Immature natural killer cell (primary cell): ENCODE measurements at regions not wholly inside any gene's neighbourhood (a gene's known extent, or its start where the extent isn't known, plus 50 kb on each side); places are given as distances from the start of the nearest gene placed in this dataset.

Source experiments
- DNase-seq, 3 donors: peaks; one replicate each; pipeline ENCODE4 v3.0.0; 2022; ENCODE audit warnings: mixed read lengths in 1 of 3
- H3K27ac Mint-ChIP-seq, 6 donors: one replicate each; pipeline ENCODE4 v1.8.0; 2020; ENCODE audit warnings: mixed read lengths in 6 of 6, mild to moderate bottlenecking in 5 of 6, inconsistent platforms in 4 of 6, moderate library complexity in 3 of 6
- H3K27me3 Mint-ChIP-seq, 3 donors: one replicate each; pipeline ENCODE4 v1.8.0; 2020 to 2021; ENCODE audit warnings: low read depth in 3 of 3, mild to moderate bottlenecking in 3 of 3, mixed read lengths in 3 of 3, moderate library complexity in 3 of 3, inconsistent platforms in 1 of 3
- H3K36me3 Mint-ChIP-seq, 3 donors: one replicate each; pipeline ENCODE4 v1.8.0; 2020; ENCODE audit warnings: mixed read lengths in 3 of 3, inconsistent platforms in 2 of 3, mild to moderate bottlenecking in 2 of 3
- H3K4me1 Mint-ChIP-seq, 2 donors: one replicate each; pipeline ENCODE4 v1.8.0; 2020; ENCODE audit warnings: inconsistent platforms in 2 of 2, mild to moderate bottlenecking in 2 of 2, mixed read lengths in 2 of 2, moderate library complexity in 1 of 2
- H3K4me3 Mint-ChIP-seq, 5 donors: one replicate each; pipeline ENCODE4 v1.8.0; 2020; ENCODE audit warnings: mild to moderate bottlenecking in 5 of 5, mixed read lengths in 5 of 5, inconsistent platforms in 3 of 5, moderate library complexity in 3 of 5
- H3K9me3 Mint-ChIP-seq, 6 donors: one replicate each; pipeline ENCODE4 v1.8.0; 2020; ENCODE audit warnings: mild to moderate bottlenecking in 6 of 6, mixed read lengths in 6 of 6, inconsistent platforms in 4 of 6, moderate library complexity in 3 of 6

- Mint-ChIP-seq H3K9me3 (no peaks in the 10 kb centered on the region), H3K27me3 (peaks cover 0 to 1% (median 0%) of the 10 kb centered on the region in 3 donors), H3K4me3 (no peak overlapping the region), H3K4me1 (no peaks in the 10 kb centered on the region), H3K27ac (no peak overlapping the region), H3K36me3 (no peaks in the 10 kb centered on the region)
- no peak for DNase-seq
These were observed 50.3 kb downstream of the BMAL2 start for GRCh38 chr12:27382924-27383323.

GRCh38 chr12:27383429-27384260 lies 51.0 kb downstream of the BMAL2 start:
- no peak overlapping the region for H3K4me3 Mint-ChIP-seq
- H3K9me3 Mint-ChIP-seq = no peaks in the 10 kb centered on the region
- no peak overlapping the region for H3K27ac Mint-ChIP-seq
- H3K36me3 Mint-ChIP-seq = no peaks in the 10 kb centered on the region
- no peaks in the 10 kb centered on the region for H3K4me1 Mint-ChIP-seq
- peak; percentile 24 to 37 (median 28) for DNase-seq
- H3K27me3 Mint-ChIP-seq = peaks cover 0 to 1% (median 0%) of the 10 kb centered on the region in 3 donors

GRCh38 chr12:27384261-27384590 lies 51.6 kb downstream of the BMAL2 start:
- H3K9me3 Mint-ChIP-seq = no peaks in the 10 kb centered on the region
- H3K27ac Mint-ChIP-seq = no peak overlapping the region
- no peak for DNase-seq
- no peak overlapping the region for H3K4me3 Mint-ChIP-seq
- no peaks in the 10 kb centered on the region for H3K36me3 Mint-ChIP-seq
- no peaks in the 10 kb centered on the region for H3K4me1 Mint-ChIP-seq
- H3K27me3 Mint-ChIP-seq = peaks cover 0 to 1% (median 0%) of the 10 kb centered on the region in 3 donors

DNA sequence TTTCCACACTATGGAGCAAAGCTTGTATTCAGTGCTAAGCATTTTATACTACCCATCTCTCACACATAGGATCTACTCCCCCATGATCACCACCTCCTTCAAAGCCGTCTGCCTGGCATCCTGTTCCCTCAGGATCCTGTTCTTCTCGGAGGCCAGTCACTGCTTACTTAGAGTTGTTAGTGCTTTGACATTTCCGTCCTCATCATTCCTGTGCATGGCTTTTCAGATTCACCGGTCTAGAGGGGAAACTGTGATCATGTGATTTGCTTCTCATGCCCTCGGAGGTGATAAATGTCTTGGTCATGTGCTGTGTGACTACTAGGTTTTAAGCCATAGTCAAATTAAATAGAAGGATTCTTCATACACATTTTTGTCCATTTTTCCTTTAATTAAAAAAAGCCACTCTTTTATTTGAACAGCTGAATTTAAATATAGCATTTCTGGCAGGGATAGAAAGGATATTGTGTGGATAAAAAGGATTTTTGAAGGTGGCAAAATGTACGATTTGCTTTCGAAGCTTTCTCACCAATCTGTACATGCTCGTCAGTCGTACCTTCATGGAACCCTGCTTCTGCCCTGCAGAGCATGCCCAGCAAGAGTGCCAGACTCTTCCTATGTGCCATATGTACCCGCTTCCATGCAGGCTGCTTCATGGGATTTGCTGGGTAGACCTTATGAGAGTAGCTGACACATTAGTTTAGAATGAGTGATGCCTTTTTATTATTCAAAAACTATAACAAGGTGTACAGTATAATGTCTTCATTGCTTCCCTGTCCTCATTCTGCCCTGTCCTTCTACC lies 53.3 kb downstream of the BMAL2 start:
- Mint-ChIP-seq H3K4me1 (no peaks in the 10 kb centered on the region), H3K27me3 (peaks cover 0 to 1% (median 0%) of the 10 kb centered on the region in 3 donors), H3K36me3 (no peaks in the 10 kb centered on the region), H3K27ac (no peak overlapping the region), H3K9me3 (no peaks in the 10 kb centered on the region), H3K4me3 (no peak overlapping the region)
- no peak for DNase-seq

- H3K9me3 Mint-ChIP-seq = no peaks in the 10 kb centered on the region
- H3K4me3 Mint-ChIP-seq = no peak overlapping the region
- no peak overlapping the region for H3K27ac Mint-ChIP-seq
- no peaks in the 10 kb centered on the region for H3K4me1 Mint-ChIP-seq
- H3K36me3 Mint-ChIP-seq = no peaks in the 10 kb centered on the region
- H3K27me3 Mint-ChIP-seq = peaks cover 0 to 1% (median 0%) of the 10 kb centered on the region in 3 donors
- DNase-seq = no peak
These were observed 54.8 kb downstream of the BMAL2 start for GRCh38 chr12:27387473-27387872.

GRCh38 chr12:27388650-27389049 lies 56.0 kb downstream of the BMAL2 start:
- DNase-seq = no peak
- no peak overlapping the region for H3K27ac Mint-ChIP-seq
- H3K4me3 Mint-ChIP-seq = no peak overlapping the region
- no peaks in the 10 kb centered on the region for H3K4me1 Mint-ChIP-seq
- no peaks in the 10 kb centered on the region for H3K36me3 Mint-ChIP-seq
- peaks cover 0 to 4% (median 1%) of the 10 kb centered on the region in 3 donors for H3K27me3 Mint-ChIP-seq
- H3K9me3 Mint-ChIP-seq = no peaks in the 10 kb centered on the region

- no peaks in the 10 kb centered on the region for H3K9me3 Mint-ChIP-seq
These were observed 51.9 kb upstream of the SMCO2 start for GRCh38 chr12:27394676-27395075.

GRCh38 chr12:27396216-27396815 lies 50.2 kb upstream of the SMCO2 start:
- H3K4me3 Mint-ChIP-seq = no peak overlapping the region
- no peak overlapping the region for H3K27ac Mint-ChIP-seq
- H3K9me3 Mint-ChIP-seq = no peaks in the 10 kb centered on the region
- no peaks in the 10 kb centered on the region for H3K4me1 Mint-ChIP-seq
- no peaks in the 10 kb centered on the region for H3K36me3 Mint-ChIP-seq
- peaks cover 0 to 4% (median 0%) of the 10 kb centered on the region in 3 donors for H3K27me3 Mint-ChIP-seq
- DNase-seq = no peak

More at GRCh38 chr12:27394676-27395075, 51.9 kb upstream of the SMCO2 start:
- H3K36me3 Mint-ChIP-seq = no peaks in the 10 kb centered on the region
- H3K27me3 Mint-ChIP-seq = peaks cover 0 to 4% (median 0%) of the 10 kb centered on the region in 3 donors
- no peaks in the 10 kb centered on the region for H3K4me1 Mint-ChIP-seq
- no peak overlapping the region for H3K4me3 Mint-ChIP-seq
- no peak for DNase-seq
- no peak overlapping the region for H3K27ac Mint-ChIP-seq
